ENCODE measurements at regions not wholly inside any gene's neighbourhood (a gene's known extent, or its start where the extent isn't known, plus 50 kb on each side); places are given as distances from the start of the nearest gene placed in this dataset.

- H3K27ac Mint-ChIP-seq: no peak overlapping the region
- H3K9me3 Mint-ChIP-seq: no peaks in the 10 kb centered on the region
- no peak for DNase-seq
These were observed 260.7 kb downstream of the PLOD2 start for GRCh38 chr3:145900056-145900829.

GRCh38 chr3:145902166-145902565 is 258.8 kb downstream of the PLOD2 start:
- Mint-ChIP-seq H3K4me3 (no peak overlapping the region), H3K9me3 (no peaks in the 10 kb centered on the region), H3K27ac (no peak overlapping the region), H3K36me3 (ENCODE audit: low read depth) (no peaks in the 10 kb centered on the region), H3K27me3 (ENCODE audit: insufficient read depth) (no peaks in the 10 kb centered on the region), H3K4me1 (ENCODE audit: low read depth) (peaks cover 9% of the 10 kb centered on the region; the same call in 1 of the 2 replicates)
- TF ChIP-seq CTCF (IDR thresholded peaks at IDR 0.05): no peak
- no peak for DNase-seq

More at GRCh38 chr3:145900056-145900829, 260.7 kb downstream of the PLOD2 start:
- Mint-ChIP-seq H3K4me1 (ENCODE audit: low read depth) (peaks cover 9% of the 10 kb centered on the region; the same call in 1 of the 2 replicates), H3K4me3 (no peak overlapping the region), H3K36me3 (ENCODE audit: low read depth) (no peaks in the 10 kb centered on the region), H3K27me3 (ENCODE audit: insufficient read depth) (no peaks in the 10 kb centered on the region)
- no peak for TF ChIP-seq CTCF (IDR thresholded peaks at IDR 0.05)

- no peaks in the 10 kb centered on the region for H3K9me3 Mint-ChIP-seq
- TF ChIP-seq CTCF (IDR thresholded peaks at IDR 0.05): no peak
- peaks cover 9% of the 10 kb centered on the region; the same call in 1 of the 2 replicates for H3K4me1 Mint-ChIP-seq (ENCODE audit: low read depth)
- no peak overlapping the region for H3K27ac Mint-ChIP-seq
- no peaks in the 10 kb centered on the region for H3K27me3 Mint-ChIP-seq (ENCODE audit: insufficient read depth)
- DNase-seq: no peak
- no peak overlapping the region for H3K4me3 Mint-ChIP-seq
- no peaks in the 10 kb centered on the region for H3K36me3 Mint-ChIP-seq (ENCODE audit: low read depth)
These were observed 257.4 kb downstream of the PLOD2 start for GRCh38 chr3:145903472-145904013.

- Mint-ChIP-seq H3K9me3 (no peaks in the 10 kb centered on the region), H3K27me3 (ENCODE audit: insufficient read depth) (no peaks in the 10 kb centered on the region), H3K36me3 (ENCODE audit: low read depth) (no peaks in the 10 kb centered on the region), H3K27ac (no peak overlapping the region), H3K4me3 (no peak overlapping the region), H3K4me1 (ENCODE audit: low read depth) (peaks cover 3% of the 10 kb centered on the region; the same call in 1 of the 2 replicates)
- no peak for DNase-seq
- no peak for TF ChIP-seq CTCF (IDR thresholded peaks at IDR 0.05)
These were observed 256.8 kb downstream of the PLOD2 start for GRCh38 chr3:145904138-145904537.

GRCh38 chr3:145906301-145906700 is 254.7 kb downstream of the PLOD2 start:
- Mint-ChIP-seq H3K36me3 (ENCODE audit: low read depth) (no peaks in the 10 kb centered on the region), H3K4me3 (no peak overlapping the region), H3K27me3 (ENCODE audit: insufficient read depth) (no peaks in the 10 kb centered on the region), H3K27ac (no peak overlapping the region), H3K9me3 (no peaks in the 10 kb centered on the region), H3K4me1 (ENCODE audit: low read depth) (no peaks in the 10 kb centered on the region)
- no peak for TF ChIP-seq CTCF (IDR thresholded peaks at IDR 0.05)
- no peak for DNase-seq
